ENCODE measurements at regions not wholly inside any gene's neighbourhood (a gene's known extent, or its start where the extent isn't known, plus 50 kb on each side); places are given as distances from the start of the nearest gene placed in this dataset.

DNA sequence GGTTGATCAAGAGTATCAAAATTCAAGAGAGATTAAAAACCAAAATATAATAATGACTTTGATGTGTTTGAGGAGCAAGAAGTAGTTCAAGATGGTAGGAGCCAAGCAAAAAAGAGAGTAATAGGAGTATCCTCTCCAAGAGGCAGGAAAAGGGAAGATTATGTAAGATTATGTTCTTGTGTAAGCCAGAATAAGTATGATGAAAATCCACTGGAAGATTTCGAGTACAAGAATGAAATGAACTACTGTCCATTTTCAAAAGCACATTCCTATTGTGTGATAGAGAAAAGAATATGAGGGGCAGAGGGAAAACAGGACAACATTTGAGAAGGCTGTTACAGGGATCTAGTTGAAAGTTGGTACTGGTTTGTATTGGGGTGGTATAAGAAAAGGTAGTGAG, 659.6 kb upstream of the INTU start:
- no peak for TF ChIP-seq POLR2AphosphoS5 (IDR thresholded peaks at IDR 0.05)
- TF ChIP-seq, protein P1, sequence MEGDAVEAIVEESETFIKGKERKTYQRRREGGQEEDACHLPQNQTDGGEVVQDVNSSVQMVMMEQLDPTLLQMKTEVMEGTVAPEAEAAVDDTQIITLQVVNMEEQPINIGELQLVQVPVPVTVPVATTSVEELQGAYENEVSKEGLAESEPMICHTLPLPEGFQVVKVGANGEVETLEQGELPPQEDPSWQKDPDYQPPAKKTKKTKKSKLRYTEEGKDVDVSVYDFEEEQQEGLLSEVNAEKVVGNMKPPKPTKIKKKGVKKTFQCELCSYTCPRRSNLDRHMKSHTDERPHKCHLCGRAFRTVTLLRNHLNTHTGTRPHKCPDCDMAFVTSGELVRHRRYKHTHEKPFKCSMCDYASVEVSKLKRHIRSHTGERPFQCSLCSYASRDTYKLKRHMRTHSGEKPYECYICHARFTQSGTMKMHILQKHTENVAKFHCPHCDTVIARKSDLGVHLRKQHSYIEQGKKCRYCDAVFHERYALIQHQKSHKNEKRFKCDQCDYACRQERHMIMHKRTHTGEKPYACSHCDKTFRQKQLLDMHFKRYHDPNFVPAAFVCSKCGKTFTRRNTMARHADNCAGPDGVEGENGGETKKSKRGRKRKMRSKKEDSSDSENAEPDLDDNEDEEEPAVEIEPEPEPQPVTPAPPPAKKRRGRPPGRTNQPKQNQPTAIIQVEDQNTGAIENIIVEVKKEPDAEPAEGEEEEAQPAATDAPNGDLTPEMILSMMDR (IDR thresholded peaks at IDR 0.05), result no peak
- no peak for TF ChIP-seq POLR2A (IDR thresholded peaks at IDR 0.05)
- TF ChIP-seq EP300 (IDR thresholded peaks at IDR 0.05), result no peak

All from suprapubic skin (tissue), 4 donors.